MCF 10A (cell line): ENCODE measurements at regions not wholly inside any gene's neighbourhood (a gene's known extent, or its start where the extent isn't known, plus 50 kb on each side); places are given as distances from the start of the nearest gene placed in this dataset.

ENCODE experiments used
- BruUV-seq: library from RNA; stranded (reverse); fragments of 400-500 nt; replicated peaks from 2 replicates; lab custom pipeline; 2021; lab: Mats Ljungman, UMichigan
- CTCF ChIA-PET: fragments of 300-600 bp; sonication (Branson Sonifier 250); formaldehyde crosslinking; extraction: SDS; loops from one replicate; lab custom pipeline; 2021; ENCODE audit warnings: antibody characterized with exemption, inconsistent platforms; lab: Yijun Ruan, JAX
- POLR2A ChIA-PET: fragments of 300-600, 350-650 bp; sonication (Branson Sonifier 250); formaldehyde crosslinking; extraction: SDS; loops from one replicate; lab custom pipeline; 2020; ENCODE audit warnings: antibody characterized with exemption, inconsistent platforms; lab: Yijun Ruan, JAX
- DNase-seq: peaks from one replicate; pipeline ENCODE4 v3.0.0-alpha.2; 2018; ENCODE audit not compliant: unreplicated experiment
- H3K27ac Mint-ChIP-seq: one replicate; pipeline ENCODE4 v1.8.0; 2022; ENCODE audit warnings: mild to moderate bottlenecking, low read depth, mixed read lengths; ENCODE audit not compliant: unreplicated experiment
- H3K27me3 Mint-ChIP-seq: one replicate; pipeline ENCODE4 v1.8.0; 2022; ENCODE audit warnings: mixed read lengths; ENCODE audit not compliant: insufficient read depth, unreplicated experiment
- H3K36me3 Mint-ChIP-seq: one replicate; pipeline ENCODE4 v1.8.0; 2022; ENCODE audit warnings: mild to moderate bottlenecking, moderate library complexity, mixed read lengths; ENCODE audit not compliant: insufficient read depth, unreplicated experiment
- H3K4me1 Mint-ChIP-seq: one replicate; pipeline ENCODE4 v1.8.0; 2022; ENCODE audit warnings: mixed read lengths; ENCODE audit not compliant: insufficient read depth, unreplicated experiment
- H3K4me3 Mint-ChIP-seq: one replicate; pipeline ENCODE4 v1.8.0; 2022; ENCODE audit warnings: mild to moderate bottlenecking, moderate library complexity, mixed read lengths; ENCODE audit not compliant: unreplicated experiment
- H3K9me3 Mint-ChIP-seq: one replicate; pipeline ENCODE4 v1.8.0; 2022; ENCODE audit warnings: mixed read lengths; ENCODE audit not compliant: unreplicated experiment
- intact Hi-C: fragments of 100-400 bp; cut with micrococcal nuclease; formaldehyde crosslinking; loops from 2 replicates; pipeline ENCODE4 v1.14.1; 2022
- TF ChIP-seq, protein P1 (sequence below): fragments of 200-600 bp; IDR thresholded peaks from one replicate; pipeline ENCODE4 v1.8.0; 2022; ENCODE audit warnings: antibody characterized with exemption, mild to moderate bottlenecking; ENCODE audit not compliant: unreplicated experiment

DNA sequence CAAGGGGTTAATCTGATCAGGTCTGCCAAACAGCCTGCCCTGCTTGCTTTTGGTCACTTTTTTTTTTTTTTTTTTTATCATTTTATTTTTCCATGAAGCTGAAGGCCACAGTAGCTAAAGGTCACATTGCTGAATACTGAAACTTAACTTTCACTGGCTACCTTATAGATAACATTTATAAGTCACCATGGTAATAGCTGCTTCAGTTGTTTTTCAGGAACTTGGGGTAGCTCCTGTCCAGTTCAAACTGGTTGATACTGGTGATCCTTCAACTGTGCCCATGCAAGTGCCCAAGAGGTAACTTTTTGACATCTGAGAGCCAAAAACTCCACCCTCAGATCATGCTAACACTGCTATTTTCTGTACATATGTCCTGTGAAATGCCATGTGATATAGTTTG, 68.3 kb upstream of the RGS7BP start:
- intact Hi-C loops = no loop called here
- Mint-ChIP-seq H3K4me3 (no peak overlapping the region), H3K9me3 (no peaks in the 10 kb centered on the region), H3K27ac (no peak overlapping the region), H3K4me1 (no peaks in the 10 kb centered on the region), H3K36me3 (no peaks in the 10 kb centered on the region), H3K27me3 (no peaks in the 10 kb centered on the region)
- ChIA-PET POLR2A (no interaction called here), CTCF (no interaction called here)
- TF ChIP-seq, protein P1, sequence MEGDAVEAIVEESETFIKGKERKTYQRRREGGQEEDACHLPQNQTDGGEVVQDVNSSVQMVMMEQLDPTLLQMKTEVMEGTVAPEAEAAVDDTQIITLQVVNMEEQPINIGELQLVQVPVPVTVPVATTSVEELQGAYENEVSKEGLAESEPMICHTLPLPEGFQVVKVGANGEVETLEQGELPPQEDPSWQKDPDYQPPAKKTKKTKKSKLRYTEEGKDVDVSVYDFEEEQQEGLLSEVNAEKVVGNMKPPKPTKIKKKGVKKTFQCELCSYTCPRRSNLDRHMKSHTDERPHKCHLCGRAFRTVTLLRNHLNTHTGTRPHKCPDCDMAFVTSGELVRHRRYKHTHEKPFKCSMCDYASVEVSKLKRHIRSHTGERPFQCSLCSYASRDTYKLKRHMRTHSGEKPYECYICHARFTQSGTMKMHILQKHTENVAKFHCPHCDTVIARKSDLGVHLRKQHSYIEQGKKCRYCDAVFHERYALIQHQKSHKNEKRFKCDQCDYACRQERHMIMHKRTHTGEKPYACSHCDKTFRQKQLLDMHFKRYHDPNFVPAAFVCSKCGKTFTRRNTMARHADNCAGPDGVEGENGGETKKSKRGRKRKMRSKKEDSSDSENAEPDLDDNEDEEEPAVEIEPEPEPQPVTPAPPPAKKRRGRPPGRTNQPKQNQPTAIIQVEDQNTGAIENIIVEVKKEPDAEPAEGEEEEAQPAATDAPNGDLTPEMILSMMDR = no peak
- DNase-seq = no peak
- BruUV-seq = no TSS peak

DNA sequence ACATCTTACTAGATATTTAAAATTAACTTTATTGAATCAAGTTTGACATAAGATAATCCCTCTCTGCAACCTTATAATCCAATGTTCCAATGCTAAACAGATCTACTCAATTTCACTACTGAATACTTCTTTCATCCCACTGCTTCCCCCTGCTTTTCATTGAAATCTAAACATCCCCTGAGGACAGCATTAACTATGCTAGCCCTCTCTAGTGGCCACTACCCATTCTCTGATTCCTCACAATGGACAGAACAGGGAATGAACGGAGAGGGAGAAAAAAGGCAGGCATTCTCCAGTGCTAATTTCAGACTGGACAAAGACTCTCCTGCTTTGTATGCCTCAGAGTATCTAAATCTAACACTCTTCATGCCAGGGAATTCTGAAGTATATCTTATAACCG, 54.3 kb upstream of the RGS7BP start:
- H3K27ac Mint-ChIP-seq = no peak overlapping the region
- POLR2A ChIA-PET = interaction anchor here (0.6 kb wide), 2 partner anchors 20 to 94 kb away, joined by 3 read pairs; no protein-coding TSS in a partner anchor
- H3K4me1 Mint-ChIP-seq = no peaks in the 10 kb centered on the region
- BruUV-seq = no TSS peak
- intact Hi-C loops = no loop called here
- H3K9me3 Mint-ChIP-seq = no peaks in the 10 kb centered on the region
- TF ChIP-seq, protein P1 = no peak
- CTCF ChIA-PET = interaction anchor here (0.7 kb wide), 1 partner anchor 78 kb away, joined by 3 read pairs; no protein-coding TSS in a partner anchor
- no peak overlapping the region for H3K4me3 Mint-ChIP-seq
- H3K27me3 Mint-ChIP-seq = no peaks in the 10 kb centered on the region
- DNase-seq = no peak
- H3K36me3 Mint-ChIP-seq = no peaks in the 10 kb centered on the region

DNA sequence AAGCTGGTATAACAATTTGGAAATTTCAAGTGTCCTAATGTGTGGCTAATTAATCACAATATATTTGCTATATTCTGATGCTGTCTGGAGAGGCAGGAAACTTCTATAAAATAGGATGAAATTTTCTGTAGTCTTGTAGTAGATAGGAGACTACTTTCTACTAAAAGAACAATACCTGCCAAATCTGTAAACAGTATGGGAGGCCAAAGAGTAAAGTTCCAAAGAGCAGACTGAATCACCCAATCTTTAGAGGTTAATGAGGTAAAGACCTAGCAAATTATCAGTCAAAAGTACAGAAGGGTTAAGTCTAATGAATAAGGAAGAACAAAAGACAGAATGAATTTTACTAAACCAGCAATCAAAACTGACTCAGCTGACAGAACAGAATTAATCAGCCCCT, 52.4 kb upstream of the RGS7BP start:
- intact Hi-C loops = no loop called here
- DNase-seq = no peak
- H3K4me3 Mint-ChIP-seq = no peak overlapping the region
- TF ChIP-seq, protein P1 = no peak
- H3K36me3 Mint-ChIP-seq = no peaks in the 10 kb centered on the region
- BruUV-seq = no TSS peak
- H3K27ac Mint-ChIP-seq = no peak overlapping the region
- no peaks in the 10 kb centered on the region for H3K9me3 Mint-ChIP-seq
- H3K27me3 Mint-ChIP-seq = no peaks in the 10 kb centered on the region
- ChIA-PET POLR2A (no interaction called here), CTCF (no interaction called here)
- no peaks in the 10 kb centered on the region for H3K4me1 Mint-ChIP-seq
